ENCODE measurements at regions not wholly inside any gene's neighbourhood (a gene's known extent, or its start where the extent isn't known, plus 50 kb on each side); places are given as distances from the start of the nearest gene placed in this dataset.

DNA sequence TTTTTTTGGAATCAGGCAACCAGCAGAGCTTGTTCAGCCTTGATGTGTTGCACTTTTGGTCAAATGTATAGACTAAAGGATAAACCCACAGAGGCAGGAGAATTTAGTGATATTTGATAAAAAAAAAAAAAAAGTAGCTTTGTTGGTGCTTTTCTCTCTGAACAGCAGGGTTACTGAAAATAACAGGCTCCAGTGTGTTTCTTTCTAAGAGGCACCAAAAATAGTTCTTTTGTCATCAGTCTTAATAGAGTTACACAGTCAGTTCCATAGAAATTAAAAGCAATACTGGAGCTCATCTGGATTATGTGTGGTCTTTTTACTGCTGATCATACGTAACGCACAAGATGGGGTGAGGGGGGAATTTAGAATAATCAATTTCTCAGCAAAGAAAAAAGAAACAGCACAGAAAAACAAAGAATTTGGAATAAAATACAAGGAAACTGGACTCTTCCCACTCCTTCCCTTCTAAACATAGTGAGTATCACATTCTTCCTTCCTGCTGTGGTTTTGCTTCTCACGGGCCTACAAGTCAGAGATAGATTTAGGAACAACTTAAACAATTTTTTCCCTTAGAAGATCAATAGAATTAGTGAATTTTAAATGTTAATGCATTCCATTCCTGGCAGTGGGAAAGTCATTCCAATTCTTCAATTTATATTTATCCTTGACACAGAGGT, 178.8 kb upstream of the AKR1E2 start:
- H3K9me3 ChIP-seq (ENCODE audit: low read depth): no peaks in the 10 kb centered on the region
- H3K27me3 ChIP-seq: no peaks in the 10 kb centered on the region
- H3K9me2 ChIP-seq (replicated peaks; ENCODE audit: insufficient read depth): no peaks in the 10 kb centered on the region
- WGBS (ENCODE audit: low lambda C conversion rate, missing lambda C conversion rate): 87% methylated on average over 3 of the region's 3 CpGs
- peaks cover 4% of the 10 kb centered on the region for H3K4me1 ChIP-seq (ENCODE audit: insufficient read depth)
- no peaks in the 10 kb centered on the region for H3K79me2 ChIP-seq
- H4K20me1 ChIP-seq (ENCODE audit: insufficient read depth, poor library complexity, severe bottlenecking): no peaks in the 10 kb centered on the region
- DNase-seq (ENCODE audit: low spot score): no peak
- H3K36me3 ChIP-seq (replicated peaks; ENCODE audit: insufficient read depth, low read depth): no peaks in the 10 kb centered on the region
- no peak overlapping the region for H3K4me2 ChIP-seq
- no peak for TF ChIP-seq EZH2 (IDR thresholded peaks at IDR 0.05; ENCODE audit: borderline replicate concordance)
- no peak for TF ChIP-seq EZH2phosphoT487 (IDR thresholded peaks at IDR 0.05; ENCODE audit: low read depth, severe bottlenecking, unreplicated experiment)
- TF ChIP-seq, protein P1, sequence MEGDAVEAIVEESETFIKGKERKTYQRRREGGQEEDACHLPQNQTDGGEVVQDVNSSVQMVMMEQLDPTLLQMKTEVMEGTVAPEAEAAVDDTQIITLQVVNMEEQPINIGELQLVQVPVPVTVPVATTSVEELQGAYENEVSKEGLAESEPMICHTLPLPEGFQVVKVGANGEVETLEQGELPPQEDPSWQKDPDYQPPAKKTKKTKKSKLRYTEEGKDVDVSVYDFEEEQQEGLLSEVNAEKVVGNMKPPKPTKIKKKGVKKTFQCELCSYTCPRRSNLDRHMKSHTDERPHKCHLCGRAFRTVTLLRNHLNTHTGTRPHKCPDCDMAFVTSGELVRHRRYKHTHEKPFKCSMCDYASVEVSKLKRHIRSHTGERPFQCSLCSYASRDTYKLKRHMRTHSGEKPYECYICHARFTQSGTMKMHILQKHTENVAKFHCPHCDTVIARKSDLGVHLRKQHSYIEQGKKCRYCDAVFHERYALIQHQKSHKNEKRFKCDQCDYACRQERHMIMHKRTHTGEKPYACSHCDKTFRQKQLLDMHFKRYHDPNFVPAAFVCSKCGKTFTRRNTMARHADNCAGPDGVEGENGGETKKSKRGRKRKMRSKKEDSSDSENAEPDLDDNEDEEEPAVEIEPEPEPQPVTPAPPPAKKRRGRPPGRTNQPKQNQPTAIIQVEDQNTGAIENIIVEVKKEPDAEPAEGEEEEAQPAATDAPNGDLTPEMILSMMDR (IDR thresholded peaks at IDR 0.05; ENCODE audit: poor library complexity): no peak
- H2AFZ ChIP-seq: no peak overlapping the region
- no peak overlapping the region for H3K27ac ChIP-seq
- no peak overlapping the region for H3K4me3 ChIP-seq

DNA sequence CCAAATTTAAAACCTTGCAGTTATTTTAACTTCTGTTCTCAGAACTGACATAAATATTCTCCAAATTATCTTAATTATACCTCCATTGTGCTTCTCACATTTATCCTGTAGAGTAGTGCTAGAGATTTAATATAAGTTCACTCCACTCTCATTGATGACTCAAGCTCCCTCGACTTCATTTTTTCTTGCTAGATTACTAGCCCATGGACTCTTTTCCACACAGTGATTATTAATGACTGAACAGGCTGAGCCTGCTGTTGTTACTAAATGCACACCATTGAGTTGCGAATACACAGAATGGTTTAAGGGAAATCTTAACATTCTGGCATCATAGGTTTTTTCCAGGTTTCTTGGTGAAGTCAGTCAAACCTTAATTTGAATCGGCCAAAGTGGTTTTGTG, 179.5 kb upstream of the AKR1E2 start:
- no peak for DNase-seq (ENCODE audit: low spot score)
- Histone ChIP-seq H3K4me1 (ENCODE audit: insufficient read depth) (peaks cover 4% of the 10 kb centered on the region), H3K79me2 (no peaks in the 10 kb centered on the region), H4K20me1 (ENCODE audit: insufficient read depth, poor library complexity, severe bottlenecking) (no peaks in the 10 kb centered on the region), H3K27ac (no peak overlapping the region), H3K4me3 (no peak overlapping the region), H3K27me3 (no peaks in the 10 kb centered on the region), H3K4me2 (no peak overlapping the region), H3K9me3 (ENCODE audit: low read depth) (no peaks in the 10 kb centered on the region), H2AFZ (no peak overlapping the region), H3K36me3 (replicated peaks; ENCODE audit: insufficient read depth, low read depth) (no peaks in the 10 kb centered on the region), H3K9me2 (replicated peaks; ENCODE audit: insufficient read depth) (no peaks in the 10 kb centered on the region)
- TF ChIP-seq EZH2phosphoT487 (IDR thresholded peaks at IDR 0.05; ENCODE audit: low read depth, severe bottlenecking, unreplicated experiment) (no peak), EZH2 (IDR thresholded peaks at IDR 0.05; ENCODE audit: borderline replicate concordance) (no peak)
- TF ChIP-seq, protein P1 (IDR thresholded peaks at IDR 0.05; ENCODE audit: poor library complexity): no peak
- 58% methylated on average over 3 of the region's 3 CpGs for WGBS (ENCODE audit: low lambda C conversion rate, missing lambda C conversion rate)

DNA sequence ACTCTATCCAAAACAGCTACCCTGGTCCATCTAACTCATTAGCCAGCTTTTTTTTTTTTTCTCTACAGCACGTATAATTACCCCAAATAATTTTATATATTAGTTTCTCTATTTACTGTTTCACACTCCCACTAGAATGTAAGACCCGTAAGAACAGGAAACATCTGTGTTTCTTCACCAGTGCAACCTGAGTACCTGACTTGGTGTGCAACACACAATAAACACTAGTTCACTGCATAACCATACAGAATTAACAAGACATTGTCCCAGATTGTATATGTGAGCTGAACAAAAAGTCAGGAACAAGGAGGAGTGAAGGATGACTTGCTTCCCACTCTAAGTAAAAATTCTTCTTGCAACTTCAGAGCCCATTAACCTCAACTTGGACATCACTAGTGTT, 180.2 kb upstream of the AKR1E2 start:
- H4K20me1 ChIP-seq (ENCODE audit: insufficient read depth, poor library complexity, severe bottlenecking): no peaks in the 10 kb centered on the region
- H3K9me2 ChIP-seq (replicated peaks; ENCODE audit: insufficient read depth): no peaks in the 10 kb centered on the region
- TF ChIP-seq, protein P1 (IDR thresholded peaks at IDR 0.05; ENCODE audit: poor library complexity): no peak
- TF ChIP-seq EZH2 (IDR thresholded peaks at IDR 0.05; ENCODE audit: borderline replicate concordance) (no peak), EZH2phosphoT487 (IDR thresholded peaks at IDR 0.05; ENCODE audit: low read depth, severe bottlenecking, unreplicated experiment) (no peak)
- no peak overlapping the region for H3K4me3 ChIP-seq
- H3K27ac ChIP-seq: no peak overlapping the region
- H3K9me3 ChIP-seq (ENCODE audit: low read depth): no peaks in the 10 kb centered on the region
- DNase-seq (ENCODE audit: low spot score): no peak
- no peaks in the 10 kb centered on the region for H3K36me3 ChIP-seq (replicated peaks; ENCODE audit: insufficient read depth, low read depth)
- peaks cover 4% of the 10 kb centered on the region for H3K4me1 ChIP-seq (ENCODE audit: insufficient read depth)
- no peak overlapping the region for H3K4me2 ChIP-seq
- no peak overlapping the region for H2AFZ ChIP-seq
- 37% methylated on average over 2 of the region's 2 CpGs for WGBS (ENCODE audit: low lambda C conversion rate, missing lambda C conversion rate)
- no peaks in the 10 kb centered on the region for H3K27me3 ChIP-seq
- H3K79me2 ChIP-seq: no peaks in the 10 kb centered on the region
